DMS53 (cell line): ENCODE measurements at regions not wholly inside any gene's neighbourhood (a gene's known extent, or its start where the extent isn't known, plus 50 kb on each side); places are given as distances from the start of the nearest gene placed in this dataset.
"Not testable (repeated sequence)": the region's sequence is repeated elsewhere in the genome, so short reads cannot be mapped to it uniquely, and the experiment has no call there.

Experiments
- DNase-seq: peaks from one replicate; lab custom pipeline; 2025; lab: John Stamatoyannopoulos, UW

DNA sequence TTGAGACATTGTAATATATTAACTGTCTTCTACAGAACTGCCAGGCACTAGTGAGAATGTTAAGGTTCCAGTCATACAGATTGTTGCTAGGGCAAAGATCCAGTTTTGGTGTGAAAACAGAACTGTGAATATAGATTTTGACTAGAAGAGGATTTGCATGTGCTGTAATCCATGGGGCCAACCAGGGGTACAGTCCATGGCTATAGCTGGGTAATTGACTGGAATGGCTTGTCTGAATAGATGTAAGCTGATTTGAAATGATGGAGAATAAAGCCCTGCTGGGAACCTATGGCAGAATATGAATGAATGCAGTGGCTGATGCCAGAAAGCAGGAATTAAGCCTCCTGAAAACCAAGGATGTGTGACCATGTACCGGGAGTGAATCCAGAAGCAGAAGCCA lies 748.5 kb upstream of the CDH10 start:
- no peak for DNase-seq

DNA sequence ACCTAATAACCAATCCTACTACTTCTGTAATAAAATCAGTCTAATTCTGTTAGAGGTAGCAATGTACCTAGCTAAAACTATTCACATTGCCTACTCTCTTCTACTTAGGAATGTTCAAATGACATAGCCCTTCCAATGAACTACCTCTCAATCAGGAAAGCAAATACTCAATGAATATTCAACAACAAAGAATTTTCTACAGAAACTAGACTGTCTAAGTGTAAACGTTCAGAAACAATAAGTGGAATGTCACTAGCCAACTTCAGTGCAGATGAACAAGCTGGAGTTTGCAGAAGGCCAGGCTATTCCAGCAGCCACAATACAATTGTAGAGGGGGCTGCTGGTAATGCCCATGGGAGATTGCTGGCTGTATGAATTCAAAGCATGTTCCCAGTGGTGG lies 743.2 kb upstream of the CDH10 start:
- no peak for DNase-seq

DNA sequence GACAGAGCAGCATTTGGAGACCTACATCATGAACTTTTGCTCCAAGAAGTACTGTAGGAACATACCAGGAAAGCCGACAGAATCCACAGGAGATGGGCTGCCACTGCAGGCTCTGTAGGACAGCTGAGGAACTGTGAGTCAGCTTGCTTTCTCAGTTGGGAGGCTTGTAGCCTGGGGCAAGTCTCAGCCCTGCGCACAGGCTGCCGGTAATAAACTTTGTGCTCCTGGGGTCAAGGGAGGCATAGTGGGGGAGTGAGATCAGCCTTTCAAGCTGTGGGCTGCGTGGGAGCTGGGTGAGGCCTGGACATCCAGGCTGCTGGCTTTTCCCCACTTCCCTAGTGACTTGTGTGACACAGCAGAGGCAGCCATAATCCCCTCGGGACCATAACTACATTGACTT lies 718.0 kb upstream of the CDH10 start:
- DNase-seq = no peak

DNA sequence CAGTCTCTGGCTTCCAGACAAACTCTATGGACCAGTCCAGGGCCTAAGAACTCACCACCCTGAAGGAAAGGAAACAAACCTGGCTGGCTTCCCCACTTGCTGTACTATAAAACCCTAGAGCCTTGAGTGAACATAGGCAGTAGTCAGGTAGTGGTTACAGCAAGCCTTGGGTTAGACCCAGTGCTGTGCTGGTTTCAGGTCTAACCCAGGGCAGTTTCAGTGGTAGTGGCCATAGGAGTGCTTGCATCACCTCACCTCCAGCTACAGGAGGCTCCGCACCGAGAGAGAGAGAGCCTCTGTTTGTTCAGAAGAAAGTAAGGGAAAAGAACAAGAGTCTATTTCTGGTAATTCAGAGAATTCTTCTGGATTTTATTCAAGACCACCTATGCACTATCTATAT lies 714.1 kb upstream of the CDH10 start:
- no peak for DNase-seq

DNA sequence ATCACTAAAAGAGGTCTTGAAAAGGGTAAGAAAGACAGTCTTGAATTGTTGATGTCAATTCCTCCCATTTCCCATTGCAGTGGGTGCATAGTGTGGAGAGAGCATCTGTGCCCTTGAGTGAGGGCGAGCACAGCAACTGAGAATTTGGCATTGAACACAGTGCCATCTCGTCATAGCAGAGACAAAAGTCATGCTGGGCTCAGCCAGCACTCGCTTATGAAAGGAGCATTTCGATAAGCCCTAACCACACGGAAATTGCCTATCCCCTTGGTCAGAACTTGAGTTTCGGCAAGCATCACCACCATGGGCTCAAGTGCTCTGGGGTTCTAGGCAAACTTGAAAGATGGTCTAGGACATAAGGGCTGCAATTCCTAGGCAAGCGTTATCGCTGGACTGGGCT lies 712.8 kb upstream of the CDH10 start:
- no peak for DNase-seq

DNA sequence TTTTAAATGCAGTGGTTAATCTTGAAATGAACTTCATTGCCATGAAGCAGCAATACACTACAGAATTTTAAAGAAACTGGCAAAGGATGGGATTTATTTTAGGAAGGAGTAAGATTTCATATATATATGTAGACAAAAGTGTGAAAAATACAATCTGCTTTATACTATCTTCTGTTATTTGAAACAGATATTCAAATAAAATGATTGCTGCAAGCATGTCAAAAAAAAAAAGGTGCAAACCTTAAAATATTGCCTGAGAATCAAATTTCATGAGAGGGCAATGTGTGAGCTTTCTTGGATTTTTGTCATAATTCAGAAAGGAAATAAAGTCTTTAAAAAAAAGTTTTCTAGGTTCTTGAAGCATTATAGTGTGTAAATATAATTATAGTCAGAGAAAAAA lies 705.0 kb upstream of the CDH10 start:
- DNase-seq = no peak

DNA sequence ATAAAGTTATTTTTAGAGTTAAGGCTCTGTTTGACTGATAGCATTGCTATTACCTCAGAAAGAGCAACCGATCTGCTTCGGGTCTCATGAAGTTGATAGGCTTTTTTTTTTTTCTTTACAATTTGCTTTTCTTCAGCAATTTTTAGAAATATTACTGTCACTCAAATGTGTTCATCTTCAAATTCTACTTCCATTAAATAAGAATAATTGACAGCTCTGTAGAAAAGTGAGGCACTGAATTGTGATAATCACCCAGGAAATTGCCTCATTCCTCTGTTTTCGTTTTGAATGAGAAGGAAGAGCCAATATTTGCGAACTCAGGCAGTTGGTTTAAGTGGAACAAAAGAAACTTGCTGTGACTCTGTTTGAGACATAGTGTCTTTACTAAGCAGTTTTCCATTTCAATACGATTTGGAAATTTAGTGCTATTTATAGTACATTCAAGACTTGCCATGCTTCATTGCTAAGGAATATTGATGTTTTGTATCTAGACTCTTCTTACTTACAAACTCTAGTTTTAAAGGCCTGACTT lies 700.5 kb upstream of the CDH10 start:
- DNase-seq = peak; percentile 77

DNA sequence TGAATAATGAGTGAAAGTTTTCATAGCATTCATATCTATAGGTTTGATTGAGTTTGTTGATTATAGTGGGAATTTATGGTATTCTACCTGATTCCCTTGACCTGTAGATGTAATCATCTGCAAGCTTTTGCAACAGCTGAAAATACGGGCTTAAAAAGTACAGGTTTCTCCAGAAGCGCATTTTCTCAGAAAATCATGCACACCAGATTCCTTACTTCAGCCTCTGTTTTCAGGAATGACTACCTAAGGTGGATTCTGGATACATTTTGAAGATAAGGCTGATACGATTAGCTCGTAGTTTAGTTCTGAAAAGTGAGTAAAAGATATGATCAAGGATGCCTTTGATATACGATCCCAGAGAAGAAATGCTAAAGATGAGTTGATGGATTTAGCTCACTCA lies 694.8 kb upstream of the CDH10 start:
- DNase-seq = no peak

DNA sequence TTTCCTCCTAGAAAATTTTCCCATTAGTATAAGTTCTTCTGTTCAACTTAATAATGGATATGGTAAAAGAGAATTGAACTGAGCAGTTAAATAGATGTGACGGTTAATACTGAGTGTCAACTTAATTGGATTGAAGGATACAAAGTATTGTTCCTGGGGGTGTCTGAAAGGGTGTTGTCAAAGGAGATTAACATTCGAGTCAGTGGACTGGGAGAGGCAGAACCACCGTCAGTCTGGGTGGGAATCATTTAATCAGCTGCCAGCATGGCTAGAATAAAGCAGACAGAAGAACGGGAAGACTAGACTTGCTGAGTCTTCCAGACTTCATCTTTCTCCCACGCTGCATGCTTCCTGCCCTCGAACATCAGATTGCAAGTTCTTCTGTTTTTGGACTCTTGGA lies 689.6 kb upstream of the CDH10 start:
- DNase-seq = no peak

DNA sequence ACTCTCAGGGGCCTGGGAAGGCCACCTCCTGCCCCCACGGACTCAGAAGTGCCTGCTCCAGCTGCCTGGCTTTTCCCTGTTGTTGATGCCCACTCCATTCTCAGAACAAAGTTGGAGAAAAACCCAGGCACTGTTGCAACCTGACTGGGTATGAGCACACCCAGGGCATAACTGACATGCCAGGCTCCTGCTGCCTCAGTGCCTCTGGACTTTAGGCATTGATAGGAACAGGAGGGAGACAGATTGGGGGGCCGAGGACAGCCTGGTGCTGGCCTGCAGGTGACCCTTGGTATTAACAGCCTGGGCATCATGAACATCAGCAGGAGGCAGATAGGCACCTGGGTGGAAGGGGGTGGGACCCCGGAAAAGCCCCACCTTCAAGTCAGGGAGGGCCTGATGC lies 685.9 kb upstream of the CDH10 start:
- no peak for DNase-seq

DNA sequence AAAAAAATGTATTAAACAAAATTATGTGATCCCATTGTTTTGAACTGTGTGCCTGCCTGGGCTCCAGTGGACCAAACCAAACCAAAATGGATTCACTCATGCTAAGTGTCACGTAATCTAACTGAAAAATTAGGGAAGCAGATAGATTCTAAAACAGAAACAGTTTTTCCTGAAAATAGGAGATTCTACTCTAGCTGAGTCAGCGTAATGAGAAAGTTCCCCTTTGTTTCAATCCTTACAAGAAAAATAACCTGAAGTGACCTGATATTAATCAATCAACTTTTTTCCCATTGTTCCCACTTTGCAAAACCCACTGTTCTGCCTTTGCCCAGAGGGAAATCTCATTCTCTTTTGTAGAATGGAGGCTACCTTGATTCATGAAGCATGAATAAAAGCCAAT lies 682.4 kb upstream of the CDH10 start:
- no peak for DNase-seq

DNA sequence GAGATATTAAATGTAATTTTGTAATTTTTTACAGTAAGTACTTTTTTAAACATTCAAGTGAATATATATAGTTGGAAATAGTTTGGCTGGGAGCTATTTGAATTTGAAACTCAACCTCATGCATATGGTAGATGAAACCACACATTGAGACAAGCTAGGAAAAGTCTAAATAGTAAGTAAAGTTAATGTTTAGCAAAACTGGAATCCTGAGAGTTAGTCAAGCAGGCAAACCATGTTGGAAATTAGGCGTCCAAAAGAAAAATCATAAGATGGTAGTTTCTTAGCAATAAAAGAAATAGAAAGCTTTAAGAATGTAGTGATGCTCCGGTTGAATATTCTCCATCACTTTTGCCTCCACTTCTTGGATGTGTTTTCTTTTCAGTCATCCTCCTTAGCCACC lies 657.1 kb upstream of the CDH10 start:
- no peak for DNase-seq

DNA sequence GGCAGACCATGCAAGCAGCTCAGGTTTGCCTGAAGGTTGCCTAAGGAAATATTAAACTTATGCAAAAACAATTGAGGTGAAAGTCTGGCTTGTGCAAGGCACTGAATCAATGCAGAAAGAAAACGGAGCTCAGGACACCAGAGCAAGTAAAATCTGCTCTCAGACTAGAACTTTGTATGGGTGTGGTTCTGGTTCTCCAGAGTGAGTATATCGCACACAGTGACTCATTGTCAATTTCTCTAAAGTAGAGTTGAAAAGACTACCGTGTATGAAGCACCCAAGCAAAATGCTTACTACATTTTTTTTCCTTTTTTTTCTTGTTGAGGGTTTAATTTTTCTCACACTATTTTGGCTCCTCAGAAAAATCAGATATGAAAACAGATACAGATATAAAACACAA lies 650.3 kb upstream of the CDH10 start:
- peak; percentile 20 for DNase-seq

DNA sequence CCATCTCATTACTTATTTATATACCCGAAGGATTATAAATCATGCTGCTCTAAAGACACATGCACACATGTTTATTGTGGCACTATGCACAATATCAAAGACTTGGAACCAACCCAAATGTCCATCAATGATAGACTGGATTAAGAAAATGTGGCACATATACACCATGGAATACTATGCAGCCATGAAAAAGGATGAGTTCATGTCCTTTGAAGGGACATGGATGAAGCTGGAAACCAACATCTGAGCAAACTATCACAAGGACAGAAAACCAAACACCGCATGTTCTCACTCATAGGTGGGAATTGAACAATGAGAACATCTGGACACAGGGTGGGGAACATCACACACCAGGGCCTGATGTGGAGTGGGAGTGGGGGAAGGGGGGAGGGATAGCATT lies 645.0 kb upstream of the CDH10 start:
- not testable (repeated sequence) for DNase-seq

DNA sequence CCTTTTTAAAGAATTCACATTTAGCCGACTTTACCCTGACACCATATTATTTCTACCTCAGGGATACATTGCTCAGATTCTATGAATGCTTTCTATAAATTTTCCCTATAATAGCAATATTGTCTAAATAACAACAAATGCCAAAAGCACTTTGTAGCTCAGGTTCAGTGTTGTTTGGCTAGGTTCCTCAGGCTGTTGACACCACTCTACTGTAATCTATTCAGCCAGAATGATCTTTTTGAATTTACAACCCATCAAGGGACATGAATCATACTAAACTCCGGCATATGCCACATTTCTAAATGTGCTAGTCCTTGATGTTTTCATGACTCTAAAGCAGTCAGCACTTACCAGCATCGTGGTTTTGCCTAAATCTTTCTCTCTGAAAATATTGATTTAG lies 641.5 kb upstream of the CDH10 start:
- no peak for DNase-seq

DNA sequence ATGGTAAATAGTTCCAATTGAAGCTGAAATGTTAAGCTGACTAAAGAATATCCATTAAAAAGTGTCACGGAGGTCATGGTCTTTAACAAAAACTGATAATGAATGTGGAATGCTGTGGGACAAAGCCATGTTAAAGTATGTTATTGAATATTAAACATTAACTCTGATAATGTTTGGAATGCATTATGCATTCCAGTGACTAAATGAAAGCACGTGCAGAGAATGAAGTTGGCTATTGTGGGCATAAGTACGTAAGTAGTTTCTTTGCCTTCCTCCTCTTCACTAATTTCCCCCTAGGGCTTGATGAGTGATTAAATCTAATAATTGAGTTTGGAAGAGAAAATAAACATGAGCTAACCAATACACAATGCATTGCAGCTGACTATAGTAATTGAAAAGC lies 640.4 kb upstream of the CDH10 start:
- DNase-seq = no peak

DNA sequence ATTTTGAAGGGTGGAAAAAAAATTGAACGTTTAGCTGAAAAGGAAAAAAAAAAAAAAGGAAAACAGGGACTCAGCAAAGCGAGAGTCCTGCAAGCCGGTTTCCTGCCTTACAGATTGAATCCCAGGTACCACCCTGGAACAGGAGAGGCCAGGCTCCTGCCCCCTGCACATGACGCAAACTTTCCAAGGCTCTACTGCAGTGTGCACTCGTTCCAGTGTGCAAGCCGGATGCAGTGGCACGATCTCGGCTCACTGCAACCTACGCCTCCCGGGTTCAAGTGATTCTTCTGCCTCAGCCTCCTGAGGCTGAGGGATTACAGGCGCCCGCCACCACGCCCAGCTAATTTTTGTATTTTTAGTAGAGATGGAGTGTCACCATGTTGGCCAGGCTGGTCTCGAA lies 618.7 kb upstream of the CDH10 start:
- not testable (repeated sequence) for DNase-seq

DNA sequence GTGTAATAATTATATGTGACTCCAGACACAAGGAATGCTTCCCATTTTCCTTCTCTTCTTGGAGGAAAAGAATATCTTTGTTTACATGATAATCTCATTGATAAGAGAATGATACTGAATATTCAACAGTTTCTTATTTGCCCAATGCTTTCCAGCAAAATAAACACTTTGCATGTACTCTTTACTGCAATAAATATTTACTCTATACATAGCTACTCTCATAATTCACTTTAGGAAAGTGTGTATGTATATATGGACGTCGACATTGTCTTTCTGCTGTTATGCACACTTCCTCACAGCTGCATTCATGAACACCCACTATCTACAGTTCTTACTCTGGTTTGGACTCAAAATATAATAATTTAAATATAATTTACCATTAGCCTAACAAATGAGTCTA lies 617.4 kb upstream of the CDH10 start:
- DNase-seq = no peak

DNA sequence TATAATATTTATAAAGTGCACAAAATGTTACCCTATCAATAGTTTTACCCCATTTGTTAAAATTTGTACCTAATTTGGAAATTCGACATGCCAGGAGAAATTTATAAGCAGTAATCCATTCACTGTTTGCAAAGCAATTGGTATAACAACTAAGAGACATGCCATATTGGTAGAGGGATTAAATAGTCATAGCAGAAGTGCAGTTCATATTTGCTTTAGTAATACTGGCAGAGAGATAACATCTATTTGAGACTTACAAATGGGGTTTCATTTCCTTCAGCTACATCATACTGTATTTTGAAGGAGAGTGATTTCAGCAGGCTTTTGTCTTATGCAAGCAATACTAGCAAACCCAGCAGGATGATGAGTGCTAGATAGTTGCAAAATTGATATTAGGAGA lies 610.4 kb upstream of the CDH10 start:
- DNase-seq = peak; percentile 95

DNA sequence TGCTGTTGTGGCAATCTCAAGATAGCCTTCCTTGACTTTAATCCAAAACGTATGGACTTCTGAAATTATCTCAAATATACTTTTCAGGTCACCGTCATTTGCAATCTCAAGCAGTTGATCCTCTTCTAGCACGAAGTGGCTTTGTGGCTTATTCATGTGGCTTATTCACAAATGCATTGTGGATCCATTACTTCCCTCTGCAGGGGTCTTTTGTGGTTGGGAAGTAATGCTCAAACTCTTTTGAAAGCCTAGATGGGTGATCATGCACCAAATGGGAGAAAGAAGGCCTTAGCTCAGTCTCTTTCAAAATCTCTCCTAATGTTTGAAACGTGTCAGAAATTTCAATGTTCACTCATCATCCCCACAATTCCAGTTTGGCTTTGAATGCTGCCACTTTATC lies 597.2 kb upstream of the CDH10 start:
- no peak for DNase-seq

DNA sequence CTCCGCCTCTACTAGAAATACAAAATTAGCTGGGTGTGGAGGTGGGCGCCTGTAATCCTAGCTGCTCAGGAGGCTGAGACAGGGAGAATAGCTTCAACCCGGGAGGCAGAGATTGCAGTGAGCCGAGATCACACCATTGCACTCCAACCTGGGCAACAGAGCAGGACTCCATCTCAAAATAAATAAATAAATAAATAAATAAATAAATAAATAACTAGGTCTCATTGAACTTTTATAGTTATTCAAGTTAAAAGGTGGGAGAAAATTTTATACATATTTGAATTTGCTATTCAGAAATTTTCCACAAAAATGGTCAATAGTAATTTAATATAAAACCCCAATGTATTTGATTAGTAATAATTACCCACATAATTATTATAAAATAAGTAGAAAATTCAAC lies 593.9 kb upstream of the CDH10 start:
- not testable (repeated sequence) for DNase-seq

DNA sequence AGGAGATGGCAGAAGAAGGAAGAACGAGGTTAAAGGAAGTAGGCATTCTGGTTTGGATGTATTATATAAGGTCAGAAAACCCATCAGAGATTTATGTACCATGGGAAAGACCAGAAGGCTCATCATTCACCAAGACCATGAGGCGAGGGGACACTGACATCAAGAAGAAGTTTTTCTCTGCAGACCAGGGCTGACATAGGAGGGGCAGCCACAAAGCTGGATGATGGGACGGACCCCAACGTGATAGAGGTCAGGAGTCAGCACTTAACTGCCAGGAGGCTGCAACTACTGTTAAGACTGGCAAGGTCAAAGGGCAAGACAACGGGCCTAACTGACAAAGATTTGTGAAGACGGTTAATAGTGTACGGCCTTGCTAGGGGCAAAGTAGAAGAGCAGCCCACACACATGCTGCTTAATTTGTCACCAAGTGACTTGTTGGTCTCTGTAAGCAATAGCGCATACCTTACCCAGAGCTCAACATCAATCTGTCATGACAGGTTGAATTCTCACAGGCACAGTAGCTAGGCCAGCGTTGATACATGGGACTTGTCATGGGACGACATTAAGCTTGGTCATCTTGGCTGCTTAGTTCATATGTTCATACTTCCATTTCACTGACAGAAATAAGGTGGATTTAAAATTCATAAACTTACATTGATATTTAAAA lies 579.7 kb upstream of the CDH10 start:
- DNase-seq = no peak

DNA sequence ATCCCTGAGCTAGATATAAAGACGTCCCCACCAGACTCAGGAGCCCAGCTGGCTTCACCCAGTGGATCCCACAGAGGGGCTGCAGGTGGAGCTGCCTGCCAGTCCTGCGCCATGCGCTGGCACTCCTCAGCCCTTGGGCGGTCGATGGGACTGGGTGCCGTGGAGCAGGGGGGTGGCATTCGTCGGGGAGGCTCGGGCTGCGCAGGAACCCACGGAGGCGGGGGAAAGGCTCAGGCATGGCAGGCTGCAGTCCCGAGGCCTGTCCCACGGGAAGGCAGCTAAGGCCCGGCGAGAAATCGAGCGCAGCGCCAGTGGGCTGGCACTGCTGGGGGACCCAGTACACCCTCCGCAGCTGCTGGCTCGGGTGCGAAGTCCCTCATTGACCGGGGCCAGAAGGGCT lies 555.1 kb upstream of the CDH10 start:
- DNase-seq = peak; percentile 52

DNA sequence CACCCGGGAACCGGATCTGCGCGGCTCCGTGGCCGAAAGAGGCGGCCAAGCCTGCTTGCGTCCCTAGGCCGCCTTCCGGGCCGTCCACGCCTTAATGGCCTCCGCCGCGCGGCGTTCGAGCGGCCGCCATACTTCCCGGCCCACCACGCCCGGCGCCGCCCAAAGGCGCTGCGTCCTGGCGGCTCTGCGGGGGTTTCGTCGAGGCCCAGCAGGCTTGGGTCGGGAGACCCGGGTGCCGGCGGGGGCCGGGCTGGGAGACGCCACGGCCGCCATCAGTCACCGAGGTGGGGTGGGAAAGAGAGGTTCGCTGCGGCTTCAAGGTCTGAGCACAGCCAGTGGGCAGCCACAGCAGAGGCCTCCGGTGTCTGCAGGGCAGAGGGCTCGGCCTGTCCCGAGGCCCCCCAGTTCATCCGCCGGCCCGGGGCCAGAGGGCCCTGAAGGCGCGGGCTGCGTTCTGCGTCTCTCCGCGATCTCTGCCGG lies 545.8 kb upstream of the CDH10 start:
- no peak for DNase-seq
